AG04449 (cell line): ENCODE measurements at regions not wholly inside any gene's neighbourhood (a gene's known extent, or its start where the extent isn't known, plus 50 kb on each side); places are given as distances from the start of the nearest gene placed in this dataset.

ENCODE experiments used
- CTCF ChIA-PET: fragments of 350-600 bp; formaldehyde crosslinking; extraction: SDS; loops from one replicate; lab custom pipeline; 2021; ENCODE audit warnings: antibody characterized with exemption; lab: Yijun Ruan, JAX
- POLR2A ChIA-PET: fragments of 400-600, 350-600 bp; formaldehyde crosslinking; extraction: SDS; loops from one replicate; lab custom pipeline; 2020; ENCODE audit warnings: antibody characterized with exemption, inconsistent platforms; lab: Yijun Ruan, JAX
- DNase-seq: peaks from one replicate; pipeline ENCODE4 v3.0.0-alpha.2; 2010; ENCODE audit warnings: low read depth, low spot score
- H3K4me3 ChIP-seq: 2 replicates; pipeline ENCODE4 v1.5.1; 2011; ENCODE audit warnings: low read depth, mild to moderate bottlenecking, control low read depth, low read length
- TF ChIP-seq, protein P1 (sequence below): IDR thresholded peaks from one replicate; pipeline ENCODE4 v1.5.1; 2011; ENCODE audit warnings: mild to moderate bottlenecking, moderate library complexity, low read length, control low read depth, inconsistent platforms; ENCODE audit not compliant: insufficient read depth; ENCODE audit errors: missing control alignments

DNA sequence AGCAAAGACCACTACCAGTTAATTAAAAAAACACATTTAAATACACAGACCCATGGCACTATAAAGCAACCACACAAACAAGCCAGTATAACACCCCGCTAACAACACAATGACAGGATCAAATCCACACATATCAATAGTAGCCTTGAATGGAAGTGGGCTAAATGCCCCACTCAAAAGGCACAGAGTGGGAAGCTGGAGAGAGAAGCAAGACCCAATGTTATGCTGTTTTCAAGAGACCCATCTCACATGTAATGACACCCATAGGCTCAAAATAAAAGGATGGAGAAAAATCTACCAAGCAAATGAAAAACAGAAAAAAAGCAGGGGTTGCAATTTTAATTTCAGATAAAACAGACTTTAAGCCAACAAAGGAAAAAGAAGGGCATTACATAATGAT is 125.4 kb upstream of the PTCHD4 start:
- CTCF ChIA-PET: no interaction called here
- POLR2A ChIA-PET: no interaction called here
- TF ChIP-seq, protein P1, sequence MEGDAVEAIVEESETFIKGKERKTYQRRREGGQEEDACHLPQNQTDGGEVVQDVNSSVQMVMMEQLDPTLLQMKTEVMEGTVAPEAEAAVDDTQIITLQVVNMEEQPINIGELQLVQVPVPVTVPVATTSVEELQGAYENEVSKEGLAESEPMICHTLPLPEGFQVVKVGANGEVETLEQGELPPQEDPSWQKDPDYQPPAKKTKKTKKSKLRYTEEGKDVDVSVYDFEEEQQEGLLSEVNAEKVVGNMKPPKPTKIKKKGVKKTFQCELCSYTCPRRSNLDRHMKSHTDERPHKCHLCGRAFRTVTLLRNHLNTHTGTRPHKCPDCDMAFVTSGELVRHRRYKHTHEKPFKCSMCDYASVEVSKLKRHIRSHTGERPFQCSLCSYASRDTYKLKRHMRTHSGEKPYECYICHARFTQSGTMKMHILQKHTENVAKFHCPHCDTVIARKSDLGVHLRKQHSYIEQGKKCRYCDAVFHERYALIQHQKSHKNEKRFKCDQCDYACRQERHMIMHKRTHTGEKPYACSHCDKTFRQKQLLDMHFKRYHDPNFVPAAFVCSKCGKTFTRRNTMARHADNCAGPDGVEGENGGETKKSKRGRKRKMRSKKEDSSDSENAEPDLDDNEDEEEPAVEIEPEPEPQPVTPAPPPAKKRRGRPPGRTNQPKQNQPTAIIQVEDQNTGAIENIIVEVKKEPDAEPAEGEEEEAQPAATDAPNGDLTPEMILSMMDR: no peak
- no peak overlapping the region for H3K4me3 ChIP-seq
- DNase-seq: no peak

DNA sequence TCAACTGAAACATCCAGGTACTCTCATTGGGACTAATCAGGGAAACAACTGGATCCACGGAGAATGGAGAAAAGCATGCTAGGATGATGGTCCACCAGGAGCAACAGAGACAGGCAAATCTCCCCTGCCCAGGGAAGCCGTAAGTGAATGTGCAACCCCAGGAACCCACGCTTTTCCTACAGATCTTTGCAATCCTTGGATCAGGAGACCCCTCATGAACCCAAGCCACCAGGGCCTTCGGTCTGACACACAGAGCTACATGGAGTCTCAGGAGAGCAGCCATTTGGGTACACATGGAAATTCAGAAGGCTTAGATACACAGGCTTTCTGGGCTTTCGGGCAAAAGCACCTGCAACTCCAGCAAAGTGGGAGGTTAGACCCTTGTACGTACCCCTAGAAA is 122.1 kb upstream of the PTCHD4 start:
- TF ChIP-seq, protein P1: no peak
- no peak overlapping the region for H3K4me3 ChIP-seq
- ChIA-PET POLR2A (no interaction called here), CTCF (no interaction called here)
- no peak for DNase-seq

DNA sequence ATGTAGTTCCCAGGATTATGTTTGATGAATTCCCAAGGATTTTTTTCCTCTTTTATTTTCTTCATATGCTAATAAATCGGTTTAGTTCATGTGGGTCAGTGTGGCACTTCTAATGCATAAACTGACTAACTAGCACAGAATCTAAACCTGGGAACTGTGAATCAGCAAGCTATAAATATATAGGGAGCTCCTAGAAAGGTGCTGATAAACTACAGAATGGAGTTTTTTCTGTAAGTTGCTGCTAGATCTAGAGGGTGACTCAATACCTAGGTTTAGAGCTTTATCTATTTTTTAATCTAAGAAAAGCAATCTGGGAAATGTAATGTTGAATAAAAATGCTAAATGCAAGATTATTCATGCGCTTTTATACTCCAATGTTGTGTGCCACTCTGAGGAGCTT is 118.8 kb upstream of the PTCHD4 start:
- ChIA-PET POLR2A (no interaction called here), CTCF (no interaction called here)
- no peak for DNase-seq
- no peak overlapping the region for H3K4me3 ChIP-seq
- TF ChIP-seq, protein P1: no peak

DNA sequence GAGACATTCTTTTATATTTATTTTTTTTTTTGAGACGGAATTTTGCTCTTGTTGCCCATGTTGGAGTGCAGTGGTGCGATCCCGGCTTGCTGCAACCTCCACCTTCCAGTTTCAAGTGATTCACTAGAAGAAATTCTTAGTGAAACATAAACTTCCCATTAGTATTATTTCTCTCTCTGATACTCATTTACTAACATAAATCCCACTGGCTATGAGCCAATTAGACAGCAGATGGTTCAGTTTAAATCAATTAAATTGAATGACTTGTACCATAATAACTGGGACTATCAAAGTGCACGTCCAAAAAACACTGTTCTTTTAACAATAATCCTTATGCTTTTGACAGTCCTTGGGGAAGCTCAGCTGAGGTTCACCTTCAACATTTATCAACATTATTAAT is 111.2 kb upstream of the PTCHD4 start:
- POLR2A ChIA-PET: no interaction called here
- DNase-seq: no peak
- CTCF ChIA-PET: no interaction called here
- no peak overlapping the region for H3K4me3 ChIP-seq
- TF ChIP-seq, protein P1: no peak

DNA sequence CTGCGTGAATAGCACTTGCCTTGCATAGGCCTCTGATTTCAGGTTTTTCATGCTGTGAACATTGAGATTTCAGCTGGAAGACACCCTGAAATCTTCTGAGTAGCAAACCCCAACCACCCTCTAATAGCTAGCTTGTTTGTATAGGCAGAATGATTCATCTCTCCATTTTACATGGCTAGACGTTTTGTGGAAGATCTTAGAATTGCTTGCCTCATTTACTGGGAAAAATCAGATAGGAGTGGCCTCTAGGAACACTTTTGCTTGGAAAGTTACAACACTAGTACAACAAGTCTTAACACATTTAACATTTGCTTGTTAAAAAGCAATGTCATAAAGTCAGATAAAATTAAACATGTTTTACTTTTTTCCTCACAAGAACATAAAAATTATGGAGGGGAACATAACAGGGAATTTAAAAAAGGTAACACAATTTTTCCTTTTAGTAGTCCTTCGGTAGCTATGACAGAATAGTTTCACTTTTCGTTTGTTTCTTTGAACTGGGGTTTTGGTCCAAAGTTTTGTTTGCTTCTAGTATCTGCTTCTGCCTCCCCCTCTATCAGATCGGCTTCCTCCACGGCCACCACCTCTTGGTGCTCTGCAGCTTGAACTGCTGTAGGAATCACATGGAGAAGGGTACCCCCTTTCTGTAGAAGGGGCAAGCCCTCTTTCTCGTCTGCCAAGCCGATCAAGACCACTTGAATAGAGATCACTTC is 102.2 kb upstream of the PTCHD4 start:
- no peak for DNase-seq
- H3K4me3 ChIP-seq: no peak overlapping the region
- ChIA-PET CTCF (no interaction called here), POLR2A (no interaction called here)
- TF ChIP-seq, protein P1: no peak

DNA sequence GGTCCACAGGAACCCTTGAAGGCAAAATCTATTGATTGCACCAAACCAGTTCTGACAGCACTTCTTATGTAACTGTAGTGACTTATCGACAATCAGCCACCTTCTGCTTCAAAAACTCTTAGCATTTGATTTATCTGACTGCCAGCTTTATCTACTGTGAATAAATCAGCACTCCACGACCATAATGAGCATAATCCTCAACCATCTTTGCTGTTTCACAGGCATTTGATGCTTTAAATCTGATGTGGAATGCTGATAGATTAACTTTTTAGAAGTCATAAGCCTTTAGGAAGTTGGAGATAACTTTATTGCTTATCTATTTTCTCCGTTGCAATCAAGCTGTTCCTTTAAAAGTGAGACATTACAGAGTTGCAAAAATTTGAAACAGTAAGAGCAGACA is 101.5 kb upstream of the PTCHD4 start:
- CTCF ChIA-PET: no interaction called here
- H3K4me3 ChIP-seq: no peak overlapping the region
- DNase-seq: no peak
- TF ChIP-seq, protein P1: no peak
- POLR2A ChIA-PET: no interaction called here
